HEK293T (cell line): ENCODE measurements at regions not wholly inside any gene's neighbourhood (a gene's known extent, or its start where the extent isn't known, plus 50 kb on each side); places are given as distances from the start of the nearest gene placed in this dataset.

Source experiments
- ARNT ChIP-seq: fragments of 450-650 bp; IDR thresholded peaks from 2 replicates; pipeline ENCODE4 v1.6.1; 2017; ENCODE audit warnings: mild to moderate bottlenecking
- BHLHE40 ChIP-seq: fragments of 450-650 bp; IDR thresholded peaks from 2 replicates; pipeline ENCODE4 v1.6.1; 2016; ENCODE audit warnings: mild to moderate bottlenecking, moderate library complexity, borderline replicate concordance
- ELF4 ChIP-seq: fragments of 450-650 bp; IDR thresholded peaks from 2 replicates; pipeline ENCODE4 v1.6.1; 2017; ENCODE audit warnings: antibody characterized with exemption
- FOXA1 ChIP-seq: fragments of 450-650 bp; IDR thresholded peaks from 2 replicates; pipeline ENCODE4 v1.6.1; 2016; ENCODE audit warnings: mild to moderate bottlenecking
- FOXM1 ChIP-seq: fragments of 450-650 bp; IDR thresholded peaks from 2 replicates; pipeline ENCODE4 v1.6.1; 2017; ENCODE audit warnings: mild to moderate bottlenecking, borderline replicate concordance
- HDGF ChIP-seq: fragments of 450-650 bp; IDR thresholded peaks from 2 replicates; pipeline ENCODE4 v1.6.1; 2017; ENCODE audit warnings: antibody characterized with exemption, borderline replicate concordance
- SP1 ChIP-seq: fragments of 450-650 bp; IDR thresholded peaks from 2 replicates; pipeline ENCODE4 v1.6.1; 2017
- TARDBP ChIP-seq: fragments of 450-650 bp; IDR thresholded peaks from 2 replicates; pipeline ENCODE4 v1.6.1; 2016
- ZNF384 ChIP-seq: fragments of 450-650 bp; IDR thresholded peaks from 2 replicates; pipeline ENCODE4 v1.6.1; 2016

GRCh38 chr1:93739472-93739871 is 57.8 kb upstream of the BCAR3 start:
- no peak for TF ChIP-seq SP1
- no peak for TF ChIP-seq TARDBP
- TF ChIP-seq HDGF = no peak
- TF ChIP-seq FOXM1 = no peak
- no peak for TF ChIP-seq FOXA1
- TF ChIP-seq ELF4 = no peak
- TF ChIP-seq ZNF384 = no peak
- no peak for TF ChIP-seq BHLHE40
- no peak for TF ChIP-seq ARNT
